Forelimb muscle (tissue), 1 donor: ENCODE measurements at regions not wholly inside any gene's neighbourhood (a gene's known extent, or its start where the extent isn't known, plus 50 kb on each side); places are given as distances from the start of the nearest gene placed in this dataset.
A peak's percentile ranks its signal among the peaks of the same experiment; 100 is the strongest.
"Not testable (repeated sequence)": the region's sequence is repeated elsewhere in the genome, so short reads cannot be mapped to it uniquely, and the experiment has no call there.

ENCODE experiments used
- DNase-seq: peaks from one replicate; pipeline ENCODE4 v3.0.0-alpha.2; 2013; ENCODE audit warnings: low read depth

- not testable (repeated sequence) for DNase-seq
Observed at GRCh38 chr6:133790756-133791155, 98.2 kb upstream of the TCF21 start.

- not testable (repeated sequence) for DNase-seq
Observed at GRCh38 chr6:133795051-133795450, 93.9 kb upstream of the TCF21 start.

GRCh38 chr6:133796235-133796634 is 92.7 kb upstream of the TCF21 start:
- no peak for DNase-seq

- no peak for DNase-seq
Observed at GRCh38 chr6:133799043-133799442, 89.9 kb upstream of the TCF21 start.

DNA sequence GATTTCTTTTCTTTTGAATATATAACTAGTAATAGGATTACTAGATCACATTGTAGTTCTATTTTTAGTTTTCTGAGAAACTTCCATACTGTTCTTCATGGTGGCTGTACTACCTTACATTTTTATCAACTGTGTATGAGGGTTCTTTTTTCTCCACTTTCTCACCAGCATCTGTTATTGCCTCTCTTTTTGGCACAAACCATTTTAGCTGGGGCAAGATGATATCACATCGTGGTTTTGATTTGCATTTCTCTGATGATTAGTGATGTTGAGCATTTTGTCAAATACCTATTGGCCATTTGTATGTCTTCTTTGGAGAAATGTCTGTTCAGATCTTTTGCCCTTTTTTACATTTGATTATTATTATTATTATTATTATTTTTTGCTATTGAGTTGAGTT is 86.1 kb upstream of the TCF21 start:
- no peak for DNase-seq

DNA sequence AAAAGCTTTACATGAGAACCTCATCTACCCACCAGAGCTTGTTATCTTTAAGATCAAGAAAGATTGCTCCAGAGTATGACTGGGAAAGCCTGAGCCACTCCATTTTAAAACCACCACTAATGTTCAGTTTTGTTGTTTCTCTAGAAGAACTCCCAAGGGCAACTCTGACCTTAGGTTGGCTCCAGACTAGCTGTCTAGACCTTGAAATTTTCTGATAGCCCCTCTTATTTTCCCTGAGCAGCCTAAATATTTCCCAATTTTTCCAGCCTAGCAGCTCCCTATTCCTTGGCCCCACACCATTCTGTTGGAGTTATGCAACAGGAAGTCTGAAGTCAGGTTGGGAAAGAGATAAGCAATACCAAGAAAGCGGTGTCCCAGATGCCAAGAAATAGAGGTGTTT is 84.6 kb upstream of the TCF21 start:
- DNase-seq: no peak

DNA sequence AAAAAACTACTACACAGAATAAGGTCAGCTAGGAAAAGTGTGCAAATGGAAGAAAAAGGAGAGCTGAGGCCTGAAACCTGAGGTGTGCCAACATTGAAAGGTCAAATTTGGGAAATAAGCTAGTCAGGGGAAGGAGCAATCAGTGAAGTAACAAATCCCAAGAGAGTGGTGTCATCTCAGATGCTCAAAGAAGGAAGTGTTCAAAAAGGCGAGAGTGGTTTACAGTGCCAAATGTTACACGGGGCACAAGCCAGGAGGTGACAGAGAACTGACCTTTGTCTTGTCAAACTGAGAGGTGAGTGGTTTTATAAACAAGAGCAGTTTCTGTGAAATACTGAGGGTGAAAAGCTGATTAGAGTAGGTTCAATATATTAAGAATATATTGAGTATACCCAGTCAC is 83.0 kb upstream of the TCF21 start:
- no peak for DNase-seq

- DNase-seq: no peak
Observed at GRCh38 chr6:133806382-133807140, 82.4 kb upstream of the TCF21 start.

- DNase-seq: peak; percentile 36
Observed at GRCh38 chr6:133807501-133807900, 81.4 kb upstream of the TCF21 start.

DNA sequence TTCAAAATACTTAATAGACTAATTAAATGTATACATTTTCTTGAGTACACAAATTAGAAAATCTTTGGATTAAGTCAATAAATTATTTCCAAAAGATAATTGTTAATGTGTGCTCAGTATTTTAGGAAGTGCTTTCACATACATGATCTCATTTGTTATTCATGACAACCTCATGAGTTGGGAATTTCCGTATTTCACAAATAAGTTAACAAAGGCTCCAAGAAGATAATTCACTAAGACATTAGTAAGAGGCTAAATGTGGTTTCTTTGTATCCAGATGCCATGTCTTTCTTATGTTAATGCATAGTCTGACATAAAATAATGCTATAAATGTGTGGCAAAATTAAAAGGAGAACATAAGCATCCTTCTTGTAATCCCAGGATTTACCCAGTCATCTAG is 79.5 kb upstream of the TCF21 start:
- no peak for DNase-seq

DNA sequence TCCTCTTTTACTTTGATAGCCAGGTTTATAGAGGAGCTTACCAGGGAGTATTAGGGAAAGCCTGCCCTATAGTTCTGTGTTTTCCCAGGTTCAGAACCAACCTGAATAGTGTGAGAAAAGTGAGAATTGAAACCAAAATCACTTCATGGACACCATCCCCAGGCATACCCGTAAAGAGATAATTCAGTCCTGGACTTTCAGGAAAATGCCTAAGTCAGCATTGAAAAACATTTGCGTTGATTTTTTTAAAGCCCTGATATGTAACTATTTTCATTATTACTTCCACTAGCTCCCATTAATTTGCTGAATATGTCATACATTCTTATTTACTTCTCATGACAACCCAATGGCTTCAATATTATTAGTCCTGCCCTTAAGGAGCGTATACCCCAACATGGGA is 77.4 kb upstream of the TCF21 start:
- DNase-seq: no peak

- not testable (repeated sequence) for DNase-seq
Observed at GRCh38 chr6:133812446-133812845, 76.5 kb upstream of the TCF21 start.

DNA sequence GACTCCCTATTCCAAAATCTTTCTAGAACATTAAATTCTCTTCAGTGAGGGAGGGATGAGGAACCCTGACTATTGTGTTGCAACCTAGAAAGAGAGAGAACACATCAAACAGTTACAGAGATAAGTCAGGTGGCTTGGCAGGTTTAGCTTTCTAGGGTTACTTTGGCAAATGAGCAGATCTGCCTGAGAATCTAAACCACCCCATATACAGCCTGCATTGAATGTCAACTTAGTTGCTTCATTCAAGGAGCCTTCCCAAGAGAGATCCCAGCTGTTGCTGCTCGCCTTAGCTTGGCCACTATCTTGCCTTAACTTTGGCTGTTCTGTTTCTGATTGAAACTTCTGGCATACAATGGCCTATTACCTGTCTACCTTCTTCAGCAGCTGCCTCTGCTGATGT is 74.7 kb upstream of the TCF21 start:
- DNase-seq: no peak

GRCh38 chr6:133814797-133815196 is 74.1 kb upstream of the TCF21 start:
- DNase-seq: no peak

- no peak for DNase-seq
Observed at GRCh38 chr6:133815313-133815712, 73.6 kb upstream of the TCF21 start.

DNA sequence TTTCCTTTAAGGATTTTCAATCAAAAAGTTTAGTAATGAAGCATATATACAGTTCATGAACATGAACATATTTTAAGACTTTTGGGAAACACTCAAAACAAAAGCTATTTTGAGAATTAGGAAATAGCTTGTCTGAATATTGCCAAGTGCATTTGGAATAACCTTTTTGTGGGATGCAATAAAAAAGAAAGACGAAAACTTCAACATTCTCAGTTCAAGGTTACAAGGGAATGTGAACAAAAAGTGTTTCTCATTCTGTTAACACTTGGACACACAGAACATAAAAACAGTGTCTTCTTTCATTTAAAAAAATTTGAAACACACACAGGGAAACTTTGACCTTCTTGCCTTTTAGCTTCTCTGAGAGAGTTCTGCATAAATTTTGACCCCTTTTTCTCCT is 72.7 kb upstream of the TCF21 start:
- DNase-seq: peak; percentile 26

DNA sequence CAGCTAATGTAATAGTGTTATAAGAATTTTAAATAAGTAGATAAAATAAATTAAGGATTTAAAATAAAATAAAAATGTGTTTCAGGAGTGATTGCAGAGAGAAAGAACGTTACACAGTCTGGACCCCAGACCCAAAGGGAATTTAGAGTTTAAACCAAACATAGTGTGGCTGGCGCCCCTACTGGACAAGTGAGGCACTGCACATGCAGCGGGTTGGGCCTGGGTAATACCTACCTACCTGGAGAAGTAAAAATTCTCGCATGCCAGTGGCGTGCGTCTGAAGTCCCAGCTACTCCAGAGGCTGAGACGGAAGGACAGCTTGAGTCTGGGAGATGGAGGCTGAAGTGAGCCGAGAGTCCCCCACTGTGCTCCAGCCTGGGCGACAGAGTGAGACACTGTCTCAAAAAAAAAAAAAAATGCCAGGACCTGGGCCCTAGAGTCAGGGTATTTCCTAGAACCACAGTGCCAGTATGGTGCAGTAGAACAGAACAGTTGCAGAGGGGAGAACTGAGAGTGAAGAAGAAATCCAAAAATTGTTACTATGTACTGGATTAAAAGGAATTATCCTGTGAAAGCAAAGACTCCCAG is 71.4 kb upstream of the TCF21 start:
- no peak for DNase-seq

GRCh38 chr6:133818320-133818719 is 70.6 kb upstream of the TCF21 start:
- no peak for DNase-seq

DNA sequence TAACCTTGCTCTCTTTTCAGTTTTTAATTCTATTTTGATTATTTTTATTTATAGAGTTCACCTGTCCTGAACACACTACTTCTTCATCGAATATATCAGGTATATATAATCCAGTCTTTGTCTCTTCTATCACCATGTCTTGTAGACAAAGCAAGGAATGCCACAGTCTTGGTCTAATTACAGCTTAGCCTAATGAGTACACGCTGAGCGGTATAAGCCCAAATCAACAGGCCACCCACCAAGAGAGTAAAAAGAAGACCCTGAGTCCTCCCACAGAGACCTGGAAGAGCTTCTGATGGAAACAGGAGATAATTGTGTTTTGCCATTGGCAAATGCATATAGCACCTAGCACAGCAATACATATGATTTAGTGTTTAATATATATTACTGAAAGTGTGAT is 68.7 kb upstream of the TCF21 start:
- no peak for DNase-seq

DNA sequence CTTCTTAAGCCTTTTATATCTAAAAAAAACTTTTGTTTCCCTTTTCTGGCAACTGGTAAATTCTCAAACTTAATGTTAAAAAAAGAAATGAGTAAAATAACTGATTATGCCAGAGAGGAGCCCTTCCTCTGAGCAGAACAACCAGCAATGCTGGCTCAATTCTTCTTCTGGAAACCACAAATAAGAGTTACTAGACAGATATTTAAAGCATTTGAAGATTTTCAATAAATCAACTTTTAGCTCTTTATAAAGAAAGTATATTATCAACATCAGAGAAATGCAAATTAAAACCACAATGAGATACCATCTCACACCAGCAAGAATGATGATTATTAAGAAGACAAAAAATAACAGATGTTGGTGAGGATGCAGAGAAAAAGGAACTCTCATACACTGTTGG is 61.1 kb upstream of the TCF21 start:
- DNase-seq: no peak

DNA sequence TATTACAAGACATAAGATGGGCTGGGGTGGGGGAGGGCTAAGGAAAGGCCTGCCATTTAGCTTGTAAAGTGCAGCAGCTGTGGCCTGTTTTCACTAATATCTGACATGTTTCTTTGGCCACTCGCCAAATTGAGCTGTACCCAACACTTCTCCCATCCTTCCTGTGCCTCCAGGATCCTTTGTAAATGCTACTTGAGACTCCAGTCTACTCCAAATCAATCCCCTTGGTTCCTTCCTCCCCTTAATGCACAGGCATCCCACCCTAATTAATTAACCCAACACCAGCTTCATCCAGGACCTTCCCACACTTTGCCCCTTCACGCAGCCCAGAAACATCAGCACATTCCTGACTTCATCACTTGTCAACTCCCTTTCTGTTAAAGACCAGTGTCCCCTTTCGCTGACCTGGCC is 55.0 kb upstream of the TCF21 start:
- DNase-seq: no peak

DNA sequence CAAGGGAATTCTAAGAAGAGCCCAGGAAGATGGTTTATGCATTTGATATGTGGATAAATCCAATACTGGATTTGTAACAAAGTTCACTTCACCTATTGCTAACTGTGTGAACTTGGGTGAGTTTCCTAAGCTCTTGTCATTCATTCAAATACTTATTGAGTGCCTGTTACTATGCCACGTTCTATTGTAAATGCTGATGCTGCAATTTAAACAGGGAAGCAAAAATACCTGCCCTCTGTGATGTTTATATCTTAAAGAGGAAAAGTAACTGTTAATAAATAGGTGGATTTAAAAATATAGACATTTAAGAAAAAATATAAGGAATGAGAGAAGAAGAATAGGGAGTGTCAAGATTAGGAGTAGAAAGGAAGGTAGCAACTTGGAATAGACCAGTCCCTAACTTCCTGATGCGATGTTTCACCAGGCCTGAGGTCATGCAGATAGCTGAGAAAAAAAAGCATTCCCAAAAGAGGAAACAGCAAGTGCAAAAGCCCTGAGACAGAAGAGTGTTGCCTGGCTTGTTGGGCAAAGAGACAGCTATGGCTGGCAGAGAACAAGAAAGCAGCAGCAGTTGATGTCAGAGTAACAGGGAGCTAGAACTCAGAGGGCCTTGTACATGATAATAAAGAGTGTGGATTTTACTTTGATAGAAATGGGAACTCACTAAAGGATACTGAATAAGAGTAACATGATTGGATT is 54.3 kb upstream of the TCF21 start:
- no peak for DNase-seq

- no peak for DNase-seq
Observed at GRCh38 chr6:133835901-133836300, 53.0 kb upstream of the TCF21 start.
